Tibial artery (tissue), 4 donors: ENCODE measurements at regions not wholly inside any gene's neighbourhood (a gene's known extent, or its start where the extent isn't known, plus 50 kb on each side); places are given as distances from the start of the nearest gene placed in this dataset.

ENCODE experiments used
- DNase-seq, 2 donors: peaks; one replicate each; pipeline ENCODE4 v3.0.0-alpha.2; 2019
- H3K27ac ChIP-seq, 2 donors: fragments of 200-600 bp; sonication (generic) in 1 of 2; 1 replicate in 1 of 2; 2 replicates in 1 of 2; pipeline ENCODE4 v1.5.1; 2018 to 2019; ENCODE audit warnings: mild to moderate bottlenecking in 1 of 2
- H3K27me3 ChIP-seq, 2 donors: fragments of 200-600 bp; sonication (generic) in 1 of 2; one replicate each; pipeline versions ENCODE4 v1.5.1 to v1.6.0; 2016 to 2019
- H3K36me3 ChIP-seq, 3 donors: fragments of 200-600 bp; sonication (generic) in 2 of 3; one replicate each; pipeline ENCODE4 v1.5.1; 2016 to 2019; ENCODE audit warnings: mild to moderate bottlenecking in 2 of 3
- H3K4me1 ChIP-seq, 4 donors: fragments of 200-600 bp; sonication (generic) in 2 of 4; 1 replicate in 3 of 4; 2 replicates in 1 of 4; pipeline ENCODE4 v1.5.1; 2016 to 2019
- H3K4me3 ChIP-seq, 2 donors: fragments of 200-600 bp; sonication (generic) in 1 of 2; 1 replicate in 1 of 2; 2 replicates in 1 of 2; pipeline ENCODE4 v1.5.1; 2018 to 2019; ENCODE audit warnings: mild to moderate bottlenecking in 2 of 2
- H3K9me3 ChIP-seq, 3 donors: fragments of 200-600 bp; sonication (generic) in 1 of 3; one replicate each; pipeline ENCODE4 v1.5.1; 2016 to 2019
- intact Hi-C: fragments of 100-400 bp; cut with DNase I; formaldehyde crosslinking; loops from one replicate; pipeline ENCODE4 v1.15.0; 2023; ENCODE audit warnings: low total_unique reads
- TF ChIP-seq, protein P1 (sequence below), 2 experiments: fragments of 200-600 bp in 1 of 2; fragments of 450-650 bp in 1 of 2; IDR thresholded peaks; one replicate each; pipeline ENCODE4 v1.5.1; 2017 to 2019; ENCODE audit warnings: antibody characterized with exemption in 2 of 2, mild to moderate bottlenecking in 1 of 2, moderate library complexity in 1 of 2

DNA sequence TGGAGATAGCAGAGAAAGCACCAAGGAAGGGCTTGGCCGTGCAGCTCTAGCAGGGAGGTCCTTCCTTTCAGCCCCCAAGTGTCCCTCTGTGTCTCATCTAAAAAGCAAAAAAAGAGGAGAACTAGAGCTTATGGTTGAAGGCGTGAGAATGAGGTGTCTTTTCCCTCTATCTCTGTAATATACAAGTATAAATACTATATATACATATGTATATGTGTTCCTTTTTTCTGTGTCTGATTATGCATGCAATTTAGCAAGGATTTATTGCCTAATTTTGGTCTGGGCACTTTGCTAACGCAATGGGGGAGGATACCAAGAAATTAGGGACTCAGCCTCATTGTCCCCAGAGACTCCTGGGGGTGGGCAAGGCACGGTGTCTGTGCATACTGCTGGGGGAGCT is 90.2 kb upstream of the CCL2 start:
- Histone ChIP-seq H3K9me3 (no peaks in the 10 kb centered on the region), H3K36me3 (no peaks in the 10 kb centered on the region), H3K4me1 (peaks cover 0 to 7% (median 2%) of the 10 kb centered on the region in 4 donors), H3K27me3 (peaks cover 0 to 16% of the 10 kb centered on the region in 2 donors), H3K4me3 (no peak overlapping the region), H3K27ac (no peak overlapping the region)
- TF ChIP-seq, protein P1, sequence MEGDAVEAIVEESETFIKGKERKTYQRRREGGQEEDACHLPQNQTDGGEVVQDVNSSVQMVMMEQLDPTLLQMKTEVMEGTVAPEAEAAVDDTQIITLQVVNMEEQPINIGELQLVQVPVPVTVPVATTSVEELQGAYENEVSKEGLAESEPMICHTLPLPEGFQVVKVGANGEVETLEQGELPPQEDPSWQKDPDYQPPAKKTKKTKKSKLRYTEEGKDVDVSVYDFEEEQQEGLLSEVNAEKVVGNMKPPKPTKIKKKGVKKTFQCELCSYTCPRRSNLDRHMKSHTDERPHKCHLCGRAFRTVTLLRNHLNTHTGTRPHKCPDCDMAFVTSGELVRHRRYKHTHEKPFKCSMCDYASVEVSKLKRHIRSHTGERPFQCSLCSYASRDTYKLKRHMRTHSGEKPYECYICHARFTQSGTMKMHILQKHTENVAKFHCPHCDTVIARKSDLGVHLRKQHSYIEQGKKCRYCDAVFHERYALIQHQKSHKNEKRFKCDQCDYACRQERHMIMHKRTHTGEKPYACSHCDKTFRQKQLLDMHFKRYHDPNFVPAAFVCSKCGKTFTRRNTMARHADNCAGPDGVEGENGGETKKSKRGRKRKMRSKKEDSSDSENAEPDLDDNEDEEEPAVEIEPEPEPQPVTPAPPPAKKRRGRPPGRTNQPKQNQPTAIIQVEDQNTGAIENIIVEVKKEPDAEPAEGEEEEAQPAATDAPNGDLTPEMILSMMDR (IDR thresholded peaks at IDR 0.05): no peak
- DNase-seq: no peak
- intact Hi-C loops: no loop called here

DNA sequence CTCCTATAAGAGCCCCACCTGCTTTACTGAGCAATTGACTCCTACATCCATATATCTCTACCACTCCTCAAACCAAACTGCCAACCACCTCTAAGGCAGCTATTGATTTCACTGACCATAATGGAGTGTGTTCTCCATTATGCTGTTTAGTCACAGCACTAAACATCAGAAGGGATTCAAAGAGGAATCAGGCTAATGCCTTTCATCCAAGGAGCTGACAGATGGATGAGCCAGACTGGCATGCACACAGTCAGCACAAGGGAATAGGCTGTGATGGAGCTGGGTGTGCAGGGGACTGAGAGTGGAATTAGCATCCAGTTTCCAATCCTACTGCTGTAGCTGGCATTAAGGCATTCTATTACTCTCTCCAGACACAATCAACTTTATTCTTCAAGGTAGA is 88.7 kb upstream of the CCL2 start:
- no peak overlapping the region for H3K27ac ChIP-seq
- H3K4me1 ChIP-seq: peaks cover 0 to 7% (median 2%) of the 10 kb centered on the region in 4 donors
- H3K36me3 ChIP-seq: no peaks in the 10 kb centered on the region
- H3K9me3 ChIP-seq: no peaks in the 10 kb centered on the region
- TF ChIP-seq, protein P1 (IDR thresholded peaks at IDR 0.05): no peak
- H3K4me3 ChIP-seq: no peak overlapping the region
- intact Hi-C loops: no loop called here
- peaks cover 0 to 11% of the 10 kb centered on the region in 2 donors for H3K27me3 ChIP-seq
- DNase-seq: no peak

DNA sequence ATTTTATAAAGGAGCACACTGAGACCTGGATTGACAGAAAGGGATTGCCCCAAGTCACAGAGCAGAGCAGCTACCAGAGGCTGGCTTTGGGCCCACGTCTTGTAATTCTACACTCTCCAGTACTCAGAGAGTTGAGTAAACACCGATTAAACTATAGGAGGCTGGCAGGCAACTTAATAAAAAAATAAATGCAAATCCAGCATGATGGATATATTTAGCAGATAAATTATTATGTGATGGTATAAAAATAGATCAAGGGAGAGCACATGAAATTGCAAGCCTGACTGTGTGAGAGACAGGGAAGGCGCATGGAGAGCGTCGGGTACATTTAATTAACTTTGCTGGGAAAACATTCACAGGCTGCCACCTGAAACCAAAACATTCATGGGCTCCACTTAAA is 87.7 kb upstream of the CCL2 start:
- intact Hi-C loops: no loop called here
- Histone ChIP-seq H3K27me3 (peaks cover 0 to 11% of the 10 kb centered on the region in 2 donors), H3K36me3 (no peaks in the 10 kb centered on the region), H3K4me3 (no peak overlapping the region), H3K9me3 (no peaks in the 10 kb centered on the region), H3K27ac (no peak overlapping the region), H3K4me1 (peaks cover 0 to 7% (median 2%) of the 10 kb centered on the region in 4 donors)
- TF ChIP-seq, protein P1 (IDR thresholded peaks at IDR 0.05): no peak
- DNase-seq: no peak

DNA sequence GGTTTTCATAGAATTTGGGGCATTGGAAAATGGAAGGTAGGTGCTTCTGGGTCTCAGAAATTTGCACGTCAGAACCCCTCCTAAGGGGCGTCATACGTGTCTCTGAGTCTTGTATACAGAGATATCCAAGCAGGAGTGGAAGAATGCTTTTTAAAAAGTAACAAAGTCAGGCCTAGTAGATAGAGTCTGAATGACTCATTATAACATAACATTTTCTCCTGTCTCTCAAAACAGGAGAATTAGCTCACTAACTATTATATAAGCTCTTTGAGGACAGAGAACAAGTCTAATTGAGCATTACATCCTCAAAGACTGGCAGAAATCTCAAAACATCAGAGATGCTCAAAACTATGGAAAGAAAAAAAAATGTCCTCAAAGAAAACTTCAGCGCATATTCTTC is 86.1 kb upstream of the CCL2 start:
- Histone ChIP-seq H3K9me3 (no peaks in the 10 kb centered on the region), H3K27ac (no peak overlapping the region), H3K36me3 (no peaks in the 10 kb centered on the region), H3K4me3 (no peak overlapping the region), H3K4me1 (no peaks in the 10 kb centered on the region), H3K27me3 (peaks cover 0 to 11% of the 10 kb centered on the region in 2 donors)
- intact Hi-C loops: no loop called here
- no peak for DNase-seq
- TF ChIP-seq, protein P1 (IDR thresholded peaks at IDR 0.05): no peak

DNA sequence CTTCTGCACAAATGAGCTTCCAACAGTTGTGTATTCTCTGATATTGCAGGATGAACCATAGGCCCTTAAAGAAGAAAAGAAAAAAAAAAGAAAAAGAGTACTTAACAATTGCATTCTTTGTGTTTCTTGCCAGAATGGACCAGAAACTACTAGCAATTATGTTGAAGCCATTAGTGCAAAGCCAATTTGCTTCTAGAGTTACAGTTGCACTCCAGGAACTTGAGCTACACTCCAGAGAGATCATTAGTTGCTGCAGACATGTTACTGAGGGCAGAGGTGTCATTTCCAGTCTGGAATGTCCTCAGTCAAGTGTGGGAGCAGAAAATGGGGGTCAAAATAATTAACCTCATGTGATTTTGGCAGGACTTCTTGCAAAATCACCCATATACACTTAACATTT is 85.6 kb upstream of the CCL2 start:
- H3K27me3 ChIP-seq: peaks cover 0 to 11% of the 10 kb centered on the region in 2 donors
- intact Hi-C loops: no loop called here
- H3K27ac ChIP-seq: no peak overlapping the region
- no peak for DNase-seq
- no peaks in the 10 kb centered on the region for H3K9me3 ChIP-seq
- no peaks in the 10 kb centered on the region for H3K36me3 ChIP-seq
- TF ChIP-seq, protein P1 (IDR thresholded peaks at IDR 0.05): no peak
- no peaks in the 10 kb centered on the region for H3K4me1 ChIP-seq
- H3K4me3 ChIP-seq: no peak overlapping the region

DNA sequence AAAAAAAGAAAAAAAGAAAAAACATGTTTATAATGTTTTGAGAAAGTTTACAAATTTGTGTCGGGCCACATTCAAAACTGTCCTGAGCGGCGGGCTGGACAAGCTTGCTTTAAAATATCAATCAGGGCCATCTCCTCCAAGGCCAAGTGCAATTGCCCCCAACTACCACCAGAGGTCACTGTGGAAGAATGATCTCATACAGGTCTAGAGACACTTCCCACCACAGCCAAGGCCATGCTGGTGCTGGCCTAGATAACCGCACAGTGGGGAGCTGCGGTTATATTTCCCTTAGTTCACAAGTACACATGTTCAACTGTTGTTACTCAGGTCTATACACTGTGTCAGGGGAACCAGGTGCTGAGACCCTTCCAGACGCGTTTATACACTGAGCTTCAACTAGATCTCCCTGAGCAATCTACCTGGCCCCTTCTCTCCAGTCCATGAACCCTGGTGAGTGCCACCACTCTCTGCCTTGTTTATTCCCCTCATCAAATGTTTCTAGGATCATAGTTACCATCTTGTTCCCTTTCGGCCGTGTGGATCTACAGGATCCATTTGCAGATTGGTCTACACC is 83.8 kb upstream of the CCL2 start:
- H3K27ac ChIP-seq: no peak overlapping the region
- H3K4me3 ChIP-seq: no peak overlapping the region
- H3K4me1 ChIP-seq: no peaks in the 10 kb centered on the region
- no peaks in the 10 kb centered on the region for H3K9me3 ChIP-seq
- H3K36me3 ChIP-seq: no peaks in the 10 kb centered on the region
- TF ChIP-seq, protein P1 (IDR thresholded peaks at IDR 0.05): peak; percentile 56 to 76
- peak in 1 of 2 donors; percentile 75 for DNase-seq
- no peaks in the 10 kb centered on the region for H3K27me3 ChIP-seq
- intact Hi-C loops: no loop called here
